ENCODE measurements at regions not wholly inside any gene's neighbourhood (a gene's known extent, or its start where the extent isn't known, plus 50 kb on each side); places are given as distances from the start of the nearest gene placed in this dataset.
A peak's percentile ranks its signal among the peaks of the same experiment; 100 is the strongest.

GRCh38 chr14:84351646-84352045 lies 1178.3 kb upstream of the FLRT2 start:
- H3K4me3 ChIP-seq (ENCODE audit: low read depth, low read length), result no peak overlapping the region
- no peak for DNase-seq (ENCODE audit: low read depth, low spot score)
- no peaks in the 10 kb centered on the region for H3K9me3 ChIP-seq (ENCODE audit: control insufficient read depth, insufficient read depth, low read length)
- CTCF ChIA-PET, result no interaction called here
- TF ChIP-seq CTCF (IDR thresholded peaks at IDR 0.05; ENCODE audit: low read depth, low read length), result no peak
- no peak overlapping the region for H3K27ac ChIP-seq (ENCODE audit: low read depth, low read length)
- no peaks in the 10 kb centered on the region for H3K27me3 ChIP-seq (ENCODE audit: control insufficient read depth, insufficient read depth, low read length)
- POLR2A ChIA-PET, result no interaction called here

DNA sequence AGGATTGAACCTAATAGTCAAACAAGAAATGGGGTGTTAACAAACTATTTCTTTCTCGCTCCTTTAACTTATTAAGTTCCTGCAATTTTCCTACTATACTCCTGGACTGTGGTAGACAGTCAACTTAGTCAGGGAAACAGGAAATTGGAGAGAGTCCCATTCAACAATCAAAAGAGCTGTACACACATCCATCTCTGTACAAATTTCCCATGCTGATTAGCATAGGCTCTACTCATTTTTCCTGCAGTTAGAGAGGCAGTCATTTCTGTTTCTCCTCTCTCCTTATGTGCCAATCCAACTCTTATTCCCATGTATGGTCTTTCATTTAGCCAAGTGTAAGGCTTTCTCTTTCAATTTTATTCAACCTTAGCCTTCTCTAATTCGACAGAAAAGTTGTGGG lies 1168.5 kb upstream of the FLRT2 start:
- CTCF ChIA-PET, result no interaction called here
- no peak for DNase-seq (ENCODE audit: low read depth, low spot score)

GRCh38 chr14:84375235-84375634 lies 1154.7 kb upstream of the FLRT2 start:
- CTCF ChIA-PET, result no interaction called here
- Histone ChIP-seq H3K9me3 (ENCODE audit: control insufficient read depth, insufficient read depth, low read length) (no peaks in the 10 kb centered on the region), H3K4me3 (ENCODE audit: low read depth, low read length) (no peak overlapping the region), H3K27ac (ENCODE audit: low read depth, low read length) (no peak overlapping the region), H3K27me3 (ENCODE audit: control insufficient read depth, insufficient read depth, low read length) (no peaks in the 10 kb centered on the region)
- no peak for DNase-seq (ENCODE audit: low read depth, low spot score)
- POLR2A ChIA-PET, result no interaction called here
- no peak for TF ChIP-seq CTCF (IDR thresholded peaks at IDR 0.05; ENCODE audit: low read depth, low read length)

More for the DNA sequence above, 1168.5 kb upstream of the FLRT2 start:
- no peak overlapping the region for H3K4me3 ChIP-seq (ENCODE audit: low read depth, low read length)
- no peak for TF ChIP-seq CTCF (IDR thresholded peaks at IDR 0.05; ENCODE audit: low read depth, low read length)
- no peaks in the 10 kb centered on the region for H3K27me3 ChIP-seq (ENCODE audit: control insufficient read depth, insufficient read depth, low read length)
- no peaks in the 10 kb centered on the region for H3K9me3 ChIP-seq (ENCODE audit: control insufficient read depth, insufficient read depth, low read length)
- no peak overlapping the region for H3K27ac ChIP-seq (ENCODE audit: low read depth, low read length)
- POLR2A ChIA-PET, result no interaction called here

DNA sequence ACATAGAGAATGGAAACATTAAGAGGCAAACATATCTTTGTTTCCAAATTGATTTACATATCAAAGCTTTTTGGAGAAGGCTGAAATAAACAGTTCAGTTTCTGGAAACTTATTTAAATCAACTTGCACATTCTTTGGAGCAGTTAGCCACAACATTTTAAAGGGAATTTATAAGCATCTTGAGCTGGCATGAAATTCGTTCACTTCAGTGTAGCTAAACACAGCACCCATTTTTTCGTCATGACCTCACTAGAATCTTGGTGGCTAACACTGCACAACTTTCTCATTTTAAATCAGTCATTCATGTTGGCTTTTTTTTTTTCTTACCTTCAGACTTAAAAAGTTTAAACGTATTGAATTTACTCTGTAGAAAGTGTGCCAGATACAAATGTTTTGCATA lies 1139.9 kb upstream of the FLRT2 start:
- TF ChIP-seq CTCF (IDR thresholded peaks at IDR 0.05; ENCODE audit: low read depth, low read length), result no peak
- ChIA-PET CTCF (no interaction called here), POLR2A (no interaction called here)
- Histone ChIP-seq H3K27ac (ENCODE audit: low read depth, low read length) (no peak overlapping the region), H3K27me3 (ENCODE audit: control insufficient read depth, insufficient read depth, low read length) (no peaks in the 10 kb centered on the region), H3K4me3 (ENCODE audit: low read depth, low read length) (no peak overlapping the region), H3K9me3 (ENCODE audit: control insufficient read depth, insufficient read depth, low read length) (no peaks in the 10 kb centered on the region)
- DNase-seq (ENCODE audit: low read depth, low spot score), result peak; percentile 16

DNA sequence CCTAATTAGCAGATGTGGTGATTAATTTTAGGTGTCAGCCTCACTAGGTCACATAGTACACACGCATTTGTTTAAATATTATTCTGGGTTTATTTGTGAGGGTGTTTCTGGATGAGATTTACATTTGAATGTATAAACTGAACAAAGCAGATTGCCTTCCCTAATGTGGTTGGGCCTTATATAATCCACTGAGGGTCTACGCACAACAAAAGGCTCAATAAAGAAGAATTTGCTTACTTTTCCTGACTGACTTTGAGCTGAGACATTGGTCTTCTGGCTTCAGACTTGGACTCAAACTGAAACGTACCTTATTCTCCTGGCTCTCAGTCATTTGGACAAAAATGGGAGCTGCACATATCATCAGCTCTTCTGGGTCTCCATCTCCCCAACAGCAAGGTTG lies 1132.3 kb upstream of the FLRT2 start:
- POLR2A ChIA-PET, result no interaction called here
- TF ChIP-seq CTCF (IDR thresholded peaks at IDR 0.05; ENCODE audit: low read depth, low read length), result no peak

More for the DNA sequence above, 1132.3 kb upstream of the FLRT2 start:
- no peak overlapping the region for H3K27ac ChIP-seq (ENCODE audit: low read depth, low read length)
- no peak for DNase-seq (ENCODE audit: low read depth, low spot score)
- no peak overlapping the region for H3K4me3 ChIP-seq (ENCODE audit: low read depth, low read length)
- CTCF ChIA-PET, result no interaction called here
- peaks cover 7% of the 10 kb centered on the region for H3K9me3 ChIP-seq (ENCODE audit: control insufficient read depth, insufficient read depth, low read length)
- no peaks in the 10 kb centered on the region for H3K27me3 ChIP-seq (ENCODE audit: control insufficient read depth, insufficient read depth, low read length)
